ENCODE measurements at regions not wholly inside any gene's neighbourhood (a gene's known extent, or its start where the extent isn't known, plus 50 kb on each side); places are given as distances from the start of the nearest gene placed in this dataset.
A peak's percentile ranks its signal among the peaks of the same experiment; 100 is the strongest.

- H3K9me3 ChIP-seq (ENCODE audit: insufficient read depth, low read length), result no peaks in the 10 kb centered on the region
- H3K9ac ChIP-seq (ENCODE audit: insufficient read length, low read depth), result no peak overlapping the region
- TF ChIP-seq SUZ12 (IDR thresholded peaks at IDR 0.05; ENCODE audit: extremely low read depth, insufficient read depth, insufficient read length) (no peak), ZNF274 (IDR thresholded peaks at IDR 0.05; ENCODE audit: low read depth, low read length) (no peak), YY1 (IDR thresholded peaks at IDR 0.05; ENCODE audit: insufficient read depth, insufficient read length) (no peak)
- DNase-seq (ENCODE audit: low read depth, low spot score), result no peak
- H3K4me3 ChIP-seq (ENCODE audit: insufficient read length, low read depth), result no peak overlapping the region
- no peaks in the 10 kb centered on the region for H3K4me1 ChIP-seq (ENCODE audit: insufficient read depth, insufficient read length)
- H3K36me3 ChIP-seq (ENCODE audit: insufficient read depth, insufficient read length, low read length), result no peaks in the 10 kb centered on the region
- H3K27me3 ChIP-seq (ENCODE audit: insufficient read depth, insufficient read length), result no peaks in the 10 kb centered on the region
Observed at GRCh38 chr13:64782466-64782865, 2447.7 kb downstream of the PCDH9 start.

- H3K27me3 ChIP-seq (ENCODE audit: insufficient read depth, insufficient read length), result no peaks in the 10 kb centered on the region
- no peaks in the 10 kb centered on the region for H3K9me3 ChIP-seq (ENCODE audit: insufficient read depth, low read length)
- TF ChIP-seq SUZ12 (IDR thresholded peaks at IDR 0.05; ENCODE audit: extremely low read depth, insufficient read depth, insufficient read length), result no peak
- TF ChIP-seq ZNF274 (IDR thresholded peaks at IDR 0.05; ENCODE audit: low read depth, low read length), result no peak
- TF ChIP-seq YY1 (IDR thresholded peaks at IDR 0.05; ENCODE audit: insufficient read depth, insufficient read length), result no peak
- no peaks in the 10 kb centered on the region for H3K36me3 ChIP-seq (ENCODE audit: insufficient read depth, insufficient read length, low read length)
- H3K9ac ChIP-seq (ENCODE audit: insufficient read length, low read depth), result no peak overlapping the region
- no peaks in the 10 kb centered on the region for H3K4me1 ChIP-seq (ENCODE audit: insufficient read depth, insufficient read length)
- H3K4me3 ChIP-seq (ENCODE audit: insufficient read length, low read depth), result no peak overlapping the region
- DNase-seq (ENCODE audit: low read depth, low spot score), result no peak
Observed at GRCh38 chr13:64778002-64778401, 2452.1 kb downstream of the PCDH9 start.

GRCh38 chr13:64774915-64775314 lies 2455.2 kb downstream of the PCDH9 start:
- TF ChIP-seq SUZ12 (IDR thresholded peaks at IDR 0.05; ENCODE audit: extremely low read depth, insufficient read depth, insufficient read length) (no peak), ZNF274 (IDR thresholded peaks at IDR 0.05; ENCODE audit: low read depth, low read length) (no peak), YY1 (IDR thresholded peaks at IDR 0.05; ENCODE audit: insufficient read depth, insufficient read length) (no peak)
- no peaks in the 10 kb centered on the region for H3K4me1 ChIP-seq (ENCODE audit: insufficient read depth, insufficient read length)
- no peak overlapping the region for H3K4me3 ChIP-seq (ENCODE audit: insufficient read length, low read depth)
- no peaks in the 10 kb centered on the region for H3K9me3 ChIP-seq (ENCODE audit: insufficient read depth, low read length)
- H3K27me3 ChIP-seq (ENCODE audit: insufficient read depth, insufficient read length), result no peaks in the 10 kb centered on the region
- no peaks in the 10 kb centered on the region for H3K36me3 ChIP-seq (ENCODE audit: insufficient read depth, insufficient read length, low read length)
- no peak for DNase-seq (ENCODE audit: low read depth, low spot score)
- H3K9ac ChIP-seq (ENCODE audit: insufficient read length, low read depth), result no peak overlapping the region

- no peaks in the 10 kb centered on the region for H3K27me3 ChIP-seq (ENCODE audit: insufficient read depth, insufficient read length)
- H3K36me3 ChIP-seq (ENCODE audit: insufficient read depth, insufficient read length, low read length), result no peaks in the 10 kb centered on the region
- no peak overlapping the region for H3K9ac ChIP-seq (ENCODE audit: insufficient read length, low read depth)
- no peak for TF ChIP-seq ZNF274 (IDR thresholded peaks at IDR 0.05; ENCODE audit: low read depth, low read length)
- TF ChIP-seq SUZ12 (IDR thresholded peaks at IDR 0.05; ENCODE audit: extremely low read depth, insufficient read depth, insufficient read length), result no peak
- TF ChIP-seq YY1 (IDR thresholded peaks at IDR 0.05; ENCODE audit: insufficient read depth, insufficient read length), result no peak
- H3K4me1 ChIP-seq (ENCODE audit: insufficient read depth, insufficient read length), result no peaks in the 10 kb centered on the region
- H3K4me3 ChIP-seq (ENCODE audit: insufficient read length, low read depth), result no peak overlapping the region
- no peak for DNase-seq (ENCODE audit: low read depth, low spot score)
- no peaks in the 10 kb centered on the region for H3K9me3 ChIP-seq (ENCODE audit: insufficient read depth, low read length)
Observed at GRCh38 chr13:64770743-64771142, 2459.4 kb downstream of the PCDH9 start.

GRCh38 chr13:64767054-64767453 lies 2463.1 kb downstream of the PCDH9 start:
- no peak overlapping the region for H3K4me3 ChIP-seq (ENCODE audit: insufficient read length, low read depth)

GRCh38 chr13:64765636-64766035 lies 2464.5 kb downstream of the PCDH9 start:
- H3K4me1 ChIP-seq (ENCODE audit: insufficient read depth, insufficient read length), result no peaks in the 10 kb centered on the region
- no peak for DNase-seq (ENCODE audit: low read depth, low spot score)
- no peak overlapping the region for H3K4me3 ChIP-seq (ENCODE audit: insufficient read length, low read depth)
- no peaks in the 10 kb centered on the region for H3K9me3 ChIP-seq (ENCODE audit: insufficient read depth, low read length)
- H3K27me3 ChIP-seq (ENCODE audit: insufficient read depth, insufficient read length), result no peaks in the 10 kb centered on the region
- no peaks in the 10 kb centered on the region for H3K36me3 ChIP-seq (ENCODE audit: insufficient read depth, insufficient read length, low read length)
- H3K9ac ChIP-seq (ENCODE audit: insufficient read length, low read depth), result no peak overlapping the region
- TF ChIP-seq SUZ12 (IDR thresholded peaks at IDR 0.05; ENCODE audit: extremely low read depth, insufficient read depth, insufficient read length) (no peak), ZNF274 (IDR thresholded peaks at IDR 0.05; ENCODE audit: low read depth, low read length) (no peak), YY1 (IDR thresholded peaks at IDR 0.05; ENCODE audit: insufficient read depth, insufficient read length) (no peak)

More at GRCh38 chr13:64767054-64767453, 2463.1 kb downstream of the PCDH9 start:
- TF ChIP-seq ZNF274 (IDR thresholded peaks at IDR 0.05; ENCODE audit: low read depth, low read length), result no peak
- no peak for TF ChIP-seq YY1 (IDR thresholded peaks at IDR 0.05; ENCODE audit: insufficient read depth, insufficient read length)
- no peak for TF ChIP-seq SUZ12 (IDR thresholded peaks at IDR 0.05; ENCODE audit: extremely low read depth, insufficient read depth, insufficient read length)
- Histone ChIP-seq H3K27me3 (ENCODE audit: insufficient read depth, insufficient read length) (no peaks in the 10 kb centered on the region), H3K9me3 (ENCODE audit: insufficient read depth, low read length) (no peaks in the 10 kb centered on the region), H3K4me1 (ENCODE audit: insufficient read depth, insufficient read length) (no peaks in the 10 kb centered on the region), H3K9ac (ENCODE audit: insufficient read length, low read depth) (no peak overlapping the region), H3K36me3 (ENCODE audit: insufficient read depth, insufficient read length, low read length) (no peaks in the 10 kb centered on the region)
- no peak for DNase-seq (ENCODE audit: low read depth, low spot score)

- H3K9ac ChIP-seq (ENCODE audit: insufficient read length, low read depth), result no peak overlapping the region
- peak; percentile 65 for DNase-seq (ENCODE audit: low read depth, low spot score)
- no peaks in the 10 kb centered on the region for H3K36me3 ChIP-seq (ENCODE audit: insufficient read depth, insufficient read length, low read length)
- no peak overlapping the region for H3K4me3 ChIP-seq (ENCODE audit: insufficient read length, low read depth)
- H3K4me1 ChIP-seq (ENCODE audit: insufficient read depth, insufficient read length), result no peaks in the 10 kb centered on the region
- no peak for TF ChIP-seq YY1 (IDR thresholded peaks at IDR 0.05; ENCODE audit: insufficient read depth, insufficient read length)
- TF ChIP-seq SUZ12 (IDR thresholded peaks at IDR 0.05; ENCODE audit: extremely low read depth, insufficient read depth, insufficient read length), result no peak
- no peaks in the 10 kb centered on the region for H3K27me3 ChIP-seq (ENCODE audit: insufficient read depth, insufficient read length)
- no peaks in the 10 kb centered on the region for H3K9me3 ChIP-seq (ENCODE audit: insufficient read depth, low read length)
Observed at GRCh38 chr13:64758521-64759244, 2471.5 kb downstream of the PCDH9 start.
